Thyroid gland (tissue), 4 donors: ENCODE measurements at regions not wholly inside any gene's neighbourhood (a gene's known extent, or its start where the extent isn't known, plus 50 kb on each side); places are given as distances from the start of the nearest gene placed in this dataset.

Experiments
- POLR2A ChIP-seq, 2 donors: fragments of 450-650 bp; IDR thresholded peaks; one replicate each; pipeline ENCODE4 v1.6.1; 2017; ENCODE audit warnings: antibody characterized with exemption in 2 of 2, mild to moderate bottlenecking in 2 of 2, moderate library complexity in 1 of 2
- TF ChIP-seq, protein P1 (sequence below), 6 experiments: fragments of 200-600 bp in 3 of 6; fragments of 450-650 bp in 3 of 6; sonication (generic) in 3 of 6; IDR thresholded peaks; one replicate each; pipeline ENCODE4 v1.5.1; 2016 to 2019; ENCODE audit warnings: antibody characterized with exemption in 6 of 6, mild to moderate bottlenecking in 2 of 6, inconsistent platforms in 1 of 6, moderate library complexity in 1 of 6

GRCh38 chr2:51918113-51918512 is 886.2 kb upstream of the NRXN1 start:
- TF ChIP-seq, protein P1, sequence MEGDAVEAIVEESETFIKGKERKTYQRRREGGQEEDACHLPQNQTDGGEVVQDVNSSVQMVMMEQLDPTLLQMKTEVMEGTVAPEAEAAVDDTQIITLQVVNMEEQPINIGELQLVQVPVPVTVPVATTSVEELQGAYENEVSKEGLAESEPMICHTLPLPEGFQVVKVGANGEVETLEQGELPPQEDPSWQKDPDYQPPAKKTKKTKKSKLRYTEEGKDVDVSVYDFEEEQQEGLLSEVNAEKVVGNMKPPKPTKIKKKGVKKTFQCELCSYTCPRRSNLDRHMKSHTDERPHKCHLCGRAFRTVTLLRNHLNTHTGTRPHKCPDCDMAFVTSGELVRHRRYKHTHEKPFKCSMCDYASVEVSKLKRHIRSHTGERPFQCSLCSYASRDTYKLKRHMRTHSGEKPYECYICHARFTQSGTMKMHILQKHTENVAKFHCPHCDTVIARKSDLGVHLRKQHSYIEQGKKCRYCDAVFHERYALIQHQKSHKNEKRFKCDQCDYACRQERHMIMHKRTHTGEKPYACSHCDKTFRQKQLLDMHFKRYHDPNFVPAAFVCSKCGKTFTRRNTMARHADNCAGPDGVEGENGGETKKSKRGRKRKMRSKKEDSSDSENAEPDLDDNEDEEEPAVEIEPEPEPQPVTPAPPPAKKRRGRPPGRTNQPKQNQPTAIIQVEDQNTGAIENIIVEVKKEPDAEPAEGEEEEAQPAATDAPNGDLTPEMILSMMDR (IDR thresholded peaks at IDR 0.05) = no peak
- no peak for TF ChIP-seq POLR2A (IDR thresholded peaks at IDR 0.05)
